ENCODE measurements at regions not wholly inside any gene's neighbourhood (a gene's known extent, or its start where the extent isn't known, plus 50 kb on each side); places are given as distances from the start of the nearest gene placed in this dataset.

DNA sequence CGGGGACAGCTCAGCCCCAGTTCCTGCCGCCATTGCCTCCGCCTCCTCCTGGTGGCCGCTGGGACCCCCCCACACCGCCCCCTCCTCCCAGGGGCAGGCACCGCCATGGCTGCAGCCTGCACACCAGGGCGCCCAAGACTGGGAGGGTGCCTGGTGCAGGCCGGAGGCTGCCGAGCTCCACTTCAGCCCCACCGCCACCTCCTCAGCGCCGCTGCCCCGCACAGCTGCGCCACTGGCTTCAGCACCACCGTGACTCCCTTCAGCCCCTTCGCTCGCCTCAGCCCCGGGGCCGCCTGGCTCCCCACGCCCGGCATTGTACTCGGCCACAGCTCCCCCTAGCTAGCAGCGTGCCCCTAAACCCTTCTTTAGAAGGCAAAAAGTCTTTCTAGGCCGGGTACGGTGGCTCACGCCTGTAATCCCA is 131.1 kb downstream of the CRYBB2 start:
- no peak for DNase-seq (ENCODE audit: low read depth)

DNA sequence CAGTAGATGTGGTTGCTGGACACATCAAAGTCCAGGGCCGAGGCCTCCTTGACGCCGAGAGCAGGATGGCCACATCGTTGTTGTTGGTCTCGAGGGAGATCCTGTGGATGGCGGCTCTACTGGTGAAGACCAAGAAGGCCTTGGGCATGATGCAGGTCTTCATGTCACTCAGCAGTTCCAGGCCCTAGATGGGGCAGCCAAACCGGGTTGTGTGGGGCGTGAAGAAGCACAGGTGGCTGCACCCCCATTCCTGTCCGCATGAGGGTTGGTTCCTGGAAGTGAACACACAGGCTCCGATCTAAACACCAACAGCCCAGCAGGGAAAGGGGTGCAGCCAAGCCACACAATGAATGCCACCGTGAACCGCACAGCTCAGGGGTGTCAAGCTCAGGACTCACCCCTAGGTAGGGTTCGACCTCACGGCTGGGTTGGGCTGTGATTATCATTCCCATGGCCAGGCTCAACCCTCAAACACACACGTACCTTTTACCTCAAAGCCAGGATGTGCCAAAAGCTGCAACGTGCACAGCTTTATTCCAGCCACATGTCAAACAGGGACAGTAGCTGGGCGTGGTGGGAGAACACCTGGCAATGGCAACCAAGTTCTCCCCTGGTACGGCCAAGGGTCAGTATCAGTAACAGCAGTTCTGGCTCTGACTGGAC is 132.3 kb downstream of the CRYBB2 start:
- DNase-seq (ENCODE audit: low read depth) = no peak

DNA sequence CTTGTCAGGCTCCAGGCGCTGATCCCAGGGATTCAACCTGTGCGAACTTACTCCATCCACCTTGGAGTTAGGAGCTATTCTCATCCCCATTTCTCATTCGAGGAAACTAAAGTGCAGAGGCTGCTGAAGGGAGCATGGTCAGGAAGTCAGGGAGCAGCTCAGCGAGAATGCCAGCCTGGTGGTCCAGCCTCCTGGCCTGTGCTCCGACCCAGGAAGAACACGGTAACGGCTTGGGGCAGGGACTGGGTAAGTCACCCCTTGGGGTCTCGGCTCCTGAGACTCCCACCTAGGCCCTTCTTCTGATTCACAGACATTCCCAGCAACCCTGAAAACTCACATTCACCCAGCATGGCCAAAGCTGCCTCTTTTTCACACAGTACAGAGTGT is 132.8 kb downstream of the CRYBB2 start:
- DNase-seq (ENCODE audit: low read depth) = no peak

DNA sequence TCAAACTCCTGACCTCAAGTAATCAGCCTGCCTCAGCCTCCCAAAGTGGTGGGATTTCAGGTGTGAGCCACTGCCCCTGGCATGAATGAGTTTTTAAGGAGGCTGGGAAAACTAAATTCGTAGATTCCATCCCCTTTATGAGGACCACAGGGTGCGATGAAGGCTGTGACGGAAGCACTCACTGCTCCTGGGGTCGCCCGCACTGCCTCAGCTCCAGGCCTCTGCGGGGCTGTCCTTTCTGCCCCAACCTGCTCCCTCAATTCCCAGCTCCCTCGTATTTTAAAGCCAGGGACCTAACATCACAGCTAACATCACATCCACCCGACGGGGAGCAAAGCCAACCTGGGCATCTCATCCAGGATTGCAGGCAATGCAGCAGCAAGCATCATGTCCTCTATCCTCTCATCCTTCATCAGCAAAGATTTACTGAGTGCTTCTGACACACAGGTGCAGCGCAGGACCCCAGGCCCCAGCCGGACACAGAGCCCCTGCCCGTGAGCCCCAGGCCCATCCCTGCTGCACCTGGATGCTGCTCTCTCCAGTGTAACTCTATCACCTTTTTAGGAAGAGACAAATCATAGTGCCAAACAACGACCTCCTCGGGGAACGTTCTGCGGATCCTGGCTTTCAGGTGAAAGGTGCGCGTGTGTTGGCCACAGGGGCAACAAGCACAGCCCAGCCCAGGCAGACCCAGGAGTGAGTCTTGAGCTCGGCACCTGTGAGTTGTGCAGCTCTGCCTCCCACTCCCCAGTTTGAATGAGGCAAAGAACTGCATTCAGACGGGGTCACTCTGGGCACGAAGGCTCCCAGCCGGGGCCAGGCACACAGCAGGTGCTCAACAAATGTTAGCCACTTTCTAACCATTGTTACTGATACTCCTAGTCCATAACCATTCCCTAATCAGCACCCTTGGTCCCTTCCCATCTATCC is 134.3 kb downstream of the CRYBB2 start:
- DNase-seq (ENCODE audit: low read depth) = no peak

DNA sequence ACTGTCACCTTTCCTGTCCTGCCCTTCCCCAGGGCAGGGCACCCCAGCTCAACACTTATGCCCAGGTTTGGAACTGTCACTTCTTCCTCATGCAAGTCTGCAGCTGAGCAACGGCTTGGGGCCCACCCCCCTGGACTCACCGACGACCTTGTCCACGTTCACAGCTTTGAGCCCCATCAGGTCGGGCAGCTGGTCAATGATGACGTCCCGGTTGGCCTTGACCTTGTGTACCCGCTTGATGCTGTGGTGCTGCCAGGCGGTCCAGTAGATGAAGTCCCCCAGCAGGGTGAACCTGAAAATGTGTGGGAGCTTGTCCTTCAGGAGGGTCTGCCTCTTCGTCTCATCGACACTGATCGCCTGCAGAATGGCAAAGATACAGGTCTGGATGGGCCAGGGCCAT is 135.0 kb downstream of the CRYBB2 start:
- no peak for DNase-seq (ENCODE audit: low read depth)

DNA sequence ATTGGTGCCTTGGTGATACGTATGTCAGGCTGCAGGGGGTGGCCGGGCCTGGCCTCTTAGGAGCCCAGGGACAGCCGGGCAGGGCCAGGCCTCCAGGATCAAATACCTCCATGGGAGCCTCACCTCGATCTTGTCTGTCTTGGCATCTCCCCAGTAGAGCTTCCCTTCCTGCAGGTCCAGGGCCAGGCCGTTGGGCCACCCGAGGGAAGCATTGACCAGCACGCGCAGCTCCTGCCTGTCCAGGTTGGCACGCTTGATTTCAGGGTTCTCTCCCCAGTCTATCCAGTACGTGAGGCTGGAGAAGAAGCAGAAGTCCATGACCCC is 137.7 kb downstream of the CRYBB2 start:
- no peak for DNase-seq (ENCODE audit: low read depth)

DNA sequence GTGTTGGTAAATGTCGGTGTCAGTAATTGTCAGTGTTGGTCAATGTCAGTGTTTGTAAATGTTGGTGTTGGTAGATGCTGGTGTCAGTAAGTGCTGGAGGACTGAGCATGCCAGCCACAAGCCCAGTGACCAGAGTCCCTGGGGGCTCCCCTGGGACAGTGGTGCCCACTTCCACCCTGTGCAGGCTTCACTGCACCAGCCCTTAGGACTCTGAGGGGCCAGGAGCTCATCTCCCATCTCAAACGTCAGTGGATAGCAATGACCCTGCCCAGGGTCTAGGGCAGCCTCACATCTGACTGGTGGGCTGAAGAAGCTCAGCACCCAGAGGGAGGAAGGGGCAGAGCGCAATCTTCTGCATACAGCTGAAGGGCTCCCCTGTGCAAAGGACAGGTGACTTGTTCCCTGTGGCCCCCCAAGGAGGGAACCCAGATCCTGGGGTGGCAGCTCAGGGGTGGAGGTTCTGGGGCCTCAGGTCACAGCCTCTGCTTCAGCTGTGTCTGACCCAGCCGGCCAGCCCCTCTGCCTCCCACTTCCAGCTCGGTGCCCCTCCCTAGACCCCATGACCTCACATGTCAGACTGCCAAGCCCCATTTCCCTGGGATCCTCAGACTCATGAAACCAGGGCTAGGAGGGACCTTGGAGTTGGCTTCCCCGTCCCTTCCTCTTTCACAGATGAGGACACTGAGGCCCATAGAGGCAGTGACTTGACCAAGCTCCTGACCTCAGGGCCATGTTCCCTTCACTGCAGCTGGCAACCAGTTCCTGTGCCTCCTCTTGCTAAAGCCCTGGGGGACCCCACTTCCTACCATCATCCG is 138.4 kb downstream of the CRYBB2 start:
- no peak for DNase-seq (ENCODE audit: low read depth)

DNA sequence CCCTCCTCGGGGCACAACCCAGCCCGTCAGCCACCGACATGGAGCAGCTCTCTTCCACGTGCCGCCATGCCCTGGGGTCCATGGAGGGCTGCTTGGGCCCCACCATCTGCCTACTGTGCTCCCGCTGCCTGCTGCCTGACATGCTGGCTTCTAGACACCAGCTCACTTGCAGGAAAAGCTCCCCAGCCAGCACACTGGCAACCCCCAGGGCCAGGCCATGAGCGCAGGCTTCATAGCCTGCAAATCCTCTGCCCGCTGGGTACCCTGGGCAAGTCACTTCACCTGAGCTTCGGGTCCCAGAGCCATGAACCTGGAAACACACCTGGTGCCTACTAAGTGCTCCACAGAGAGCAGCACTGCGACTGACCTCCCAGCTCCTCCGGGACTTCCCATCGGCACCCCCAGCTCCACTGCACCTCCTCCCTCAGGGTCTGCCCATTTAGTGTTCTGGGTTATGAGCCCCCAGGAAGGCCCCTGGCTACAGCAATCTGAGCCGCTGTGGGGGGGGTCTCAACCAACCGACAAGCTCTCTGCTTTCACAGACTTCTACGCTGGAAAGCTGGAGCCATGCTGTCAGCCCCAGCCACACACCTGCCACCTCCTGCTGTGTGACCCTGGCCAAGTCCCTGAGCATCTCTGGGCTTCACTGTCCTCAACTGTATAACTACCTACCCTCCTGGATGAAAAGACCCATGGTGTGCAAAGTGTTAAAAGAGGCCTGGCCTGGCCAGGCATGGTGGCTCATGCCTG is 139.2 kb downstream of the CRYBB2 start:
- no peak for DNase-seq (ENCODE audit: low read depth)

DNA sequence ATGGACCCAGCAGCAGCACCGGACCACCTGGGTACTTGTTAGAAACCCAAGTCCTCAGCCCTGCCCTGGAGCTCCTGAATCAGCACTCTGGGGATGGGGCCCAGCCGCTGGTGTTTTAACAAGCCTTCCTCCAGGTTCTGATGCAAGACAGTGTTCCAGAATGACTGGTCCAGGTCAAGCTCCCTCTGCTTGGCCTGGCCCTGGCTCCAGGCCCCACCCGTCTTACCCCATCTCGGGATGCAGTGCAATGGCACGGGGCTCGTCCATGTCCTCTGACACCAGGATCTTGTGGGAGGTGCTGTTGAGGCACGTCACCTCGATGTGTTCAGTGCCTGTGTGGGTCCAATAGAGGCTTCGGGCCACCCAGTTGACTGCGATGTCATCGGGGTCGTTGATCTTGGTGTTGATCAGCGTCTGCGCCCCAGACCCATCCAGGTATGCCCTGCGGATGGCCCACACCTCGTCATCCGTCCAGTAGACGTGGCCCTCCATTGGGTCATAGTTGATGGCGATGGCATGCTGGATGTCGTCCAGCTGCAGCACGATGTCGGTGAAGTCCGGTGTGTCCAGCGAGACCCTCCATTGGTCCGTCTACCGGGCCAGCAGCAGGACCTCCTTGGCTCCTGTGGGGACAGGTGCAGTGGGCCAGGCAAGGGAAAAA is 140.3 kb downstream of the CRYBB2 start:
- no peak for DNase-seq (ENCODE audit: low read depth)

DNA sequence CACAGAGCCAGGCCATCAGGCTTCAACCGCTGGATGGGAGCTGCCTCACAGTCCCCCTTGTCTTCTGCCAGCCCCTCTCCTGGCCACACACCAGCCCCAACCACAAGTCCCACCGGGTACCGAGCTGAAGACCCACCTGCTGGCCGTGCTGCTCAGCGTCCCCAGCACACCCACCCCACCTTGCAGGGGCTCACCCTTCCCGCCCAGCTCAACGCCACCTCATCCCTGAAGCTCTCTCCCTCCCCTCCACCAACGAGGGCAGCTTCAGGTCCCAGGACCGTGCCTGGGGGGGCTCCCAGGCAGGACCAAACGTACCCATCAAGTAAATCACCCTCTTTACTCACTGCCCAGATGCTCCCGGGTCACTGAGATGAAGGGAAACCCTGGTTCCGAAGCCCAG is 141.0 kb downstream of the CRYBB2 start:
- no peak for DNase-seq (ENCODE audit: low read depth)

DNA sequence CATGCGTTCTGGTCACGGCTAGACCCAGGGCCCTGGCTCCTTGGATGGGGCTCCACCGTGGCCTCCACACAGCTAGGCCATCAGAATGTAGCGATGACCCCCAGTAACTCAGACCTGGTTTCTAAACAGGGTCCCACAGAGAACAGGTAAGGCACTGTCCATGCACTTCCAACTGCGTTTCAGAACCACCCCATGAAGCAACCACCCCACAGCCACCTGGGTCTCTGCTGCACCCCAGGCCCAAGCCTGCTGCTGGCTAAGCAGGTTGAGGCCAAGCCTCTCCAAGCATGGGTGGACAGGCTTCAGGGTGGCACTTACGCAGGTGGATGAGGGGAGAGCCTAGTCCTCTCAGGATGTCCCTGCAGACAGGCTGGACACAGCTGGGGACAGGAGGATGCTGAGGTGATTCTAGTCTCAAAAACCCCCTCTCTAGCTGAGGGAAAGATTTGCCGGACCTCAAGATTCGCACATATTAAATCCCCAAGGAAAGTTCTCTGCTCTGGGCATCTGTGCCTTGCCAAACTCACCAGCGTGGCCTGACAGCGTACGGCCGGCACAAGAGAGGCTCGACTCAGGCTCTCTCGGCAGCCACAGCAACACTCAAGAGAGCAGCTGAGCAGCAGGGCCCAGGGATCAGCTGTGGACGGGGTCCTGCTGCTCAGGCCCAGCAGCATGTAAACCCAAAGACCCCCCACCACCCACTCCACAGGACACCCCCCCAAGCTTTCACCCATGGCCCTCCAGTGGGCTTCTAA is 141.6 kb downstream of the CRYBB2 start:
- DNase-seq (ENCODE audit: low read depth) = no peak

DNA sequence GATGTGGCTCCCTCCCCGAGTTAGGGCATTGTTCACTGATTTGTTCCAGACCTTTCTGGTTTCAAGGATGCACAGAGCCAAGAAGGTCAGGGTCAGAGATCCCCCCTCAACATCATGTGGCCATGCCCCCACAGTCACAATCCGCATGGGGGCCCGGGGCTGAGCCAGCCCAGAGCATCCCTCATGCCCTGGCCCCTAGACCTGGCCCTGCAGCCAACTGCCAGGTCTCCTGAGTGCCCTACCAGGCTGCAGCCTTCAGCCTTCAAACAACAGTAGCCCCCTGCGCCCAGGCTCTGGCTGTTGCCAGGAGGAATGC is 142.4 kb downstream of the CRYBB2 start:
- DNase-seq (ENCODE audit: low read depth) = no peak

DNA sequence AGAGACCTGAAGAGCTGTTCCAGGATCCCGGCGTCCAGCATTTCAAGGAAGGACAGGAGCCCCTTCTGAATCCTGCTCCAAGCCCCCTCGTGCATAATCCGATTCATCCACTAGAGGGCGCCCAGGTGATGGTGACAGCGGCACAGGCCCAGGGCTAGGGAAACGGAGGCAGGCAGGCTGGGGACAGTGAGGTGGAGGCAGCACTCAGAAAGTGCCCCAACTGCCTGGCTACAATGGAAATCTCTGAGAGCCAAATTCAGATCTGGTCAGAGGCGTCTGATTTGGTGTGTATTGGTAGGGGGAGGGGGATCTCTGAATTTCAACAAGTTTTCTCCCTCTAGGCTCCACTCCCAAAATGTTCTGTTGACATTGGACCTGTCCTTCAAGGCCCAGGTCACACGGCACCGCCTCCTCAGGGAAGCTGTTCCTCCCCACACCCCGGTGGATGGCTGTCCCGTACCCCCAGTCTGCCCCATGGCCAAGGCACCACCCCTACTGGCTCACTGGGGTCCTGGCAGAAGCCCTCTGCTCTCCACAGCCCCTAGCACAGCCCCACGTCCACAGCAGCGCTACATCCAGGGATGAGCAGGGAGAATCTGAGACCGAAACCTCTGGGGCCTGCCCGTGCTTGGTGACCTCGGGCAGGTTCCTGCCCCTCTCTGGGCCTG is 142.9 kb downstream of the CRYBB2 start:
- peak; percentile 20 for DNase-seq (ENCODE audit: low read depth)

DNA sequence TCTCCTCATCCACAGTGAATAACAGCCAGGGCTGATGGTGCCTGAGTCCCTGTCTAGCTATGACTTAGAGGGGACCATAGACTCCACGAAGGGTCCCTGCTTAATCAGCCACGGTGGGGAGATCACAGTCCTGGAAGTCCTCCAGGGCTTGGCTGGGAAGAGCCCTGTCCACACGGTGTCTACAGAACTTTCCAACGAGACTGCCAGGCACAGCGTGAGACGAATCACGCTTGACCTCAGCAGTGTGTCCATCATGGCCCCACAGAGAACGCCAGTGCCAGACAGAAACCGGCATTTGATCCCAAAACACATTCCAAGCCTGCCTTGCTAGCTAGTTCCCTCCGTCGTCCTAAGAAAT is 143.4 kb downstream of the CRYBB2 start:
- DNase-seq (ENCODE audit: low read depth) = peak; percentile 4

DNA sequence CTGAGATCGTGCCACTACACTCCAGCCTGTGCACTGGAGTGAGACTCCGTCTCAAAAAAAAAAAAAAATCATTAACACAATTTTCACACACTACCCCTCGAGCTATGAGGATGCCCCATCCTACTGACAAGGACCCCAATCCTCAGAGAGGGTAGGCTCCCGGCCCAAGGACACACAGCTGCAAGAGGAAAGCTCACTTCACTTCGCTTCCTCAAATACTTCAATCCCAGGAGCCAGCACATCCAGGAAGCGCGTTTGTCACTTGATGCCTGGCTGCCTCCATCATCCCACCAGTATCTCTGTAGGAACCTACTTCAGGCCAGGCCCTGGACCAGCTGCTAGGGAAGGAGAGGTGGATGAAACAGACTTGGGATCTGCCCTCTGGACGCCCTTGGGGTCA is 144.0 kb downstream of the CRYBB2 start:
- DNase-seq (ENCODE audit: low read depth) = no peak

DNA sequence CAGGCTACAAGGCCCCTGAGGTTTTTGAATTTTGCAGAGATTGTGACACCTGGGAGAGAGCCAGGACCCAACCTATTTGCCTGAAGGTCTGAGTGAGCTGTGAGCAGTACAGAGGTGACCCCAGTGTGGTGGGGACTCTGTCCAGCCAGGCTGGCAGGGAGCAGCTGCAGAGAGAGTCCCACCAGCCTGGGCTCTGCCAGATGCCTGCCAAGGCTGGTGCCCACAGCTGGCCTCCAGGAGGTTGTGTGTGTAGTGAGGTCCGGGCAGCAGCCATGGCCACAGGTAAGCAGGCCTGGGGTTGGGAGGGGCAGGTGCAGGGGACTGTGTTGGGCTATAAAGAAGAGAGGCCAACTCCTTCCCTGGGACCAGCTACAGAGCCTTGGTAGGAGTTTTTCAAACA is 144.8 kb downstream of the CRYBB2 start:
- no peak for DNase-seq (ENCODE audit: low read depth)

DNA sequence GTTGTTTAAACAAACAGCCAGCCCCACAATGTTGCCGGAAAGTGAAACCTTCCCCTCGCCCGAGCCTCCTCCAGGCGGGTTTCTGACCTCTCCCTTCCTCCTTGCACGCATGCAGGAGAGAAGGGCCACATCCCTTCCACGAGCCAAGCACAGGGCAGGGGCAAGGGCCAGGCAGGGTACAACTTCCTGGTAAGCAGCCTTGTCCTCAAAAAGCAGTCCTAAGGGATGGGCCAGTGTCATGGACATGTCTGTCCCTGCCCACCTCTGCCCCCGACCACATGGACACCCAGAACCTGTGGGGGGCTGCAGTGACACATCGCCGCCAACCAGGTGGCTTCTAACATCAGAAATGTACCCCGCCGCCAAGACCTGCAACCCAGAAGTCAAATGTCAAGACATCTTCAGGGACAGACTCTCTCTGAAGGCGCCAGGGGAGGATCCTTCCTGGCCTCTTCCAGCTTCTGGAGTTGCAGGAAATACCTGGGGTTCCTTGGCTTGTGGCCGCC is 145.3 kb downstream of the CRYBB2 start:
- DNase-seq (ENCODE audit: low read depth) = no peak

DNA sequence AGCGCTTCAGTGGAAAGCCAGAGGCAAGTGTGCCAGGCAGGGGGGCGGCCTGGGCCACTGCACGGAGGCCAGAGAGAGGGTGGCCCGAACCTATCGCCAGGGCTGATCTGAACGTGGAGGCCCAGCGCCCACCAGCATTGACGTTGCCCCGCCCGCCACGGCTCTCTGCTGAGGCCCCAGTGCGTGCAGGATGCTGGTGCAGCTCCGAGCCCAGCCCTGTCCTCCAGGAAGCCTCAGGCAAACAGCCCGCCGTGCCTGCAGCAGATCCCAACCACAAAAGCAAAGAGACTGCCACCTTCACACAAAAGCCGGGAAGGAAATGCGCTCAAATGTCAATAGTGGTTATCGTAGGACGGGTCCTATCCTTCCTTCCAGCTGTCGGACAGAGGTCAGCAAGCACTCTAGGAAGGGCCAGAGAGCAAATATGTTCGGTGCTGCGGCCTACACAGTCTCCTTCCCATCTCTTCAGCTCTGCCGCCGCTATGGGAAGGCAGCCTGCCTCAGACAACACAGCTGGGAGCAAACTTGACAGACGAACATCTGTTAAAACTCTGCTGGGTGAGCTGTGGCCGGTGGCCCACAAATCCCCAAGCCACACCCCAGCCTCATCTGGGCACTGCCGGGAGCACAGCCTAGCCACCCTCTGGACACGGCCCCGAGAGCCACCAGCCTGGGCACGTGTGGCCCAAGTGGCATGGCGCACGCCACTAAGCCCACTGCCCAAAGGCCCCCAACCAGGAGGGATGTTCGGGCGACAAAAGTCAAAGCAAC is 146.2 kb downstream of the CRYBB2 start:
- DNase-seq (ENCODE audit: low read depth) = no peak

DNA sequence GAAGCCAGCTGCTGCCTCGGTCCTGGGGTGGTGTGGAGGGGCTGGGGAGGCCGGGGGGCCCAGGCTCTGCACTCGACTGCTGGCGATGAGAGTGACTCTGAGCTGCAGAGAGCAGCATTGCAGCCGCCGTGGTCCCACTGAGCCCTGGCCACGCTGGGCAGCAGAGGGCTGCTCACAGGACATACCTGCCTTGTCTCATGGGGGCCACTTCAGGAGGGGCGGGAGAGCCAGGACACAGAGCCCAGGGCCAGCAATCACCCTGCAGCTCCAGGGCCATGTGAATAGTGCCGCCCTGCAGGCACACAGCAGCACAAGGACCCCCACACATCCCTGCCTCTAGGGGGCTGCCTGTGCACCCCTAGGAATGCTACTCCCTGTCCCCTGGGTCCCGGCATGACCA is 147.0 kb downstream of the CRYBB2 start:
- DNase-seq (ENCODE audit: low read depth) = no peak

All from amniotic epithelial cell (primary cell).